Activated T-cell treated with anti-CD3 and anti-CD28 coated beads, Interleukin-2, amount 50 U/mL, for 4 hours (primary cell): ENCODE measurements at regions not wholly inside any gene's neighbourhood (a gene's known extent, or its start where the extent isn't known, plus 50 kb on each side); places are given as distances from the start of the nearest gene placed in this dataset.

Source experiments
- ATAC-seq, 2 donors: fragments of 200-7000 bp; cut with Tn5 transposase; one replicate each; pipeline ENCODE4 v1.10.0; 2021
- DNase-seq: peaks from one replicate; pipeline ENCODE4 v3.0.0-alpha.2; 2020
- H3K27me3 Mint-ChIP-seq: one replicate; pipeline ENCODE4 v1.8.0; 2021; ENCODE audit warnings: low read depth, mixed read lengths
- H3K36me3 Mint-ChIP-seq: one replicate; pipeline ENCODE4 v1.8.0; 2022; ENCODE audit warnings: mixed read lengths; ENCODE audit not compliant: insufficient read depth
- H3K4me1 Mint-ChIP-seq: one replicate; pipeline ENCODE4 v1.8.0; 2021; ENCODE audit warnings: low read depth, mixed read lengths
- H3K4me3 Mint-ChIP-seq: one replicate; pipeline ENCODE4 v1.8.0; 2021; ENCODE audit warnings: mild to moderate bottlenecking, moderate library complexity, mixed read lengths
- H3K9me3 Mint-ChIP-seq: one replicate; pipeline ENCODE4 v1.8.0; 2021; ENCODE audit warnings: mixed read lengths

DNA sequence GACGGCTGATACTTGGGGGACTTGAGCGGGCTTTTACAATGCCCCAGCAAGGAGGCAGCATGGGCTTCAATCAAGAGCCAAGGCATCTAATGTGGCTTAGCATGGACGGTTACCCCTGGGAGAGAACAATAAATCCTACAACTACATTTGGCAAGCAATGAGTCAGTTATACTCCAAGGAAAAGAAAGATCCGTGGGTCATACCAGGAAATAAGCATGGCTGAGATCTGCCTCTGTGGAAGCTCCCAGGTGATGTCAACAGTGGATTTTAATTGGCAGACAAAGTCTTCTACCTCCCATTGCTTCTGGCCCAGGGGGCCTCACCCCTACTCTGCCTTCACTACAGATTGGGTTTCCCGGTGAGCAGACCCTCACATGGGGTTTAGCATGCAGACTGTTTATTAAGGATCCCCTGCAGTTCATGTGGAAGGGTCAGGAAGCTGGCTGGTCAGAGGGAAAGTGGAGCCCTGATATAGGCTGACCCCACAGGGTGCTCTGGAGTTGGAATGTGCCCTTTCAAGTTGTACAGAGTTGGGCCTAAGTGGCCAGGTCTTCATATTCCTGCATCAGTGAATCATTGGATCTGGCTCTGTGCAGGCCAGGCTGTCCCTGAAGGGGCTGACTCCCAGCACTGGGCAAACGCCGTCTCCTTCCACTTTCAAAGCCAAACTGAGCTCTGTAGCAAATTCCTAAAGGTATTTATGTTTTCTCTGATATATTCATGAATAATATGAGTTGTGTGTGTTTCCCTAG lies 91.3 kb upstream of the GGTLC1 start:
- H3K36me3 Mint-ChIP-seq = no peaks in the 10 kb centered on the region

DNA sequence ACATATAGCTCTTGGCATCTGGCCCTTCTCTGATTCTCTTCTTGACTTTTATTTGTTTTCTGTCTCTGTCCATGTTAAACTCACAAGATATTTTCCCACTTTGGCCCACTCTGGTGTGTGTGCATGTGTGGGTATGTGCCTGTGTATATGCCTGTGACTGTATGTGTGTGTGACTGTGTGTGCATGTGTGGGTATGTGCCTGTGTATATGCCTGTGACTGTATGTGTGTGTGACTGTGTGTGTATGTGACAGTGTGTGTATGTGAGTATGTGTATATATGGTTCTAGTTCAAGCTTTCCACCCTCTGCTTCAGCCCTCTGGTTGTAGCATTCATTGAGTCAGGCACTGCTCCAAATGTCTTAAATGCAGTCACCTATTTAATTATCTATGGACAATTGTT lies 88.6 kb upstream of the GGTLC1 start:
- ATAC-seq (no peak), DNase-seq (no peak)
- Mint-ChIP-seq H3K9me3 (no peaks in the 10 kb centered on the region), H3K4me1 (no peaks in the 10 kb centered on the region), H3K27me3 (no peaks in the 10 kb centered on the region), H3K4me3 (no peak overlapping the region), H3K36me3 (no peaks in the 10 kb centered on the region)

More for the DNA sequence above, 91.3 kb upstream of the GGTLC1 start:
- Mint-ChIP-seq H3K4me3 (no peak overlapping the region), H3K9me3 (no peaks in the 10 kb centered on the region), H3K4me1 (no peaks in the 10 kb centered on the region), H3K27me3 (no peaks in the 10 kb centered on the region)
- ATAC-seq = no peak
- DNase-seq = no peak

GRCh38 chr20:24070679-24071078 lies 82.1 kb upstream of the GGTLC1 start:
- H3K36me3 Mint-ChIP-seq = peaks cover 5% of the 10 kb centered on the region
- H3K4me1 Mint-ChIP-seq = peaks cover 11% of the 10 kb centered on the region
- H3K9me3 Mint-ChIP-seq = peaks cover 16% of the 10 kb centered on the region
- DNase-seq (no peak), ATAC-seq (no peak)
- H3K27me3 Mint-ChIP-seq = no peaks in the 10 kb centered on the region
- no peak overlapping the region for H3K4me3 Mint-ChIP-seq

- Mint-ChIP-seq H3K27me3 (no peaks in the 10 kb centered on the region), H3K4me1 (peaks cover 15% of the 10 kb centered on the region), H3K36me3 (peaks cover 3% of the 10 kb centered on the region), H3K4me3 (peak overlapping the region; percentile 58), H3K9me3 (peaks cover 10% of the 10 kb centered on the region)
- ATAC-seq (peak; percentile 43 to 58), DNase-seq (peak; percentile 18)
Measured at GRCh38 chr20:24066076-24066700, 77.6 kb upstream of the GGTLC1 start.

- ATAC-seq (no peak), DNase-seq (no peak)
- no peaks in the 10 kb centered on the region for H3K36me3 Mint-ChIP-seq
- H3K4me3 Mint-ChIP-seq = no peak overlapping the region
- H3K27me3 Mint-ChIP-seq = no peaks in the 10 kb centered on the region
- peaks cover 15% of the 10 kb centered on the region for H3K4me1 Mint-ChIP-seq
- no peaks in the 10 kb centered on the region for H3K9me3 Mint-ChIP-seq
Measured at GRCh38 chr20:24064915-24065314, 76.3 kb upstream of the GGTLC1 start.

GRCh38 chr20:24064092-24064491 lies 75.5 kb upstream of the GGTLC1 start:
- Mint-ChIP-seq H3K4me1 (peaks cover 15% of the 10 kb centered on the region), H3K9me3 (no peaks in the 10 kb centered on the region), H3K27me3 (no peaks in the 10 kb centered on the region), H3K4me3 (no peak overlapping the region), H3K36me3 (no peaks in the 10 kb centered on the region)
- DNase-seq (no peak), ATAC-seq (no peak)

GRCh38 chr20:24063100-24063499 lies 74.5 kb upstream of the GGTLC1 start:
- no peak for ATAC-seq
- H3K4me1 Mint-ChIP-seq = peaks cover 15% of the 10 kb centered on the region

DNA sequence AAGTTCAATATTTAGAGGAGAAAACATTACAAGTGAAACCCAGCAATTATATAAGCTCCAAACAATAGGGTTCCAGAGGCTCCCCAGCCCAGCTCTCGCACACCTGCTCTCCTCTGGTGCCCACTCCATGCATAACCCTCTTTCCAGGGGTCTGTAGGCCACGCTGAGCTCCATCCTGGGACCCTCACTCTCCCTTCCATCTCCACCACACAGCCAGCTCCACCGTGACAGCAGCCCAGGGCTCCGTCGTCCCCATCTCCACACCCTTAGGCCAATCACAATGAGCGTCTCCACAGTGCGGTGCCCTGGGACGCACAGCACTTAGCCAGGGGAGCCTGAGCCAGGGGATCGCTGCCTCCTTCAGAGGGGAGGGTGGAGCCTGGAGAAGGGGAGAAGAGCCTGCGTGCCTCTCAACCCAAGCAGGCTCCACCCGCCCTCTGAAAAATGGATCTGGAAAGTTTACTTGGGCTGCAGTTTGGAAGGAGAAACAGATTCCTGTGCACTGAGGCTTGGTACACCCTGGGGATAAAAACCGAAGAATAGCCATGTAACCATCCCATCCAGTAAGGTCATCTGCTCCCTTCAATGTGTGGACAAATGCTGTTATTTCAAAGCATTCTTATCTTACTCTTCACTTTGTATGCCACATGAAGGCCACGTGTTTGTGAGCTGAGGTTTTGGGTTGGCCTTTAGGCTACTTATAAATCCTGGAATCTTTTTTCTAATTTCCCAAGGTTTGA lies 72.4 kb upstream of the GGTLC1 start:
- H3K9me3 Mint-ChIP-seq = no peaks in the 10 kb centered on the region
- peaks cover 7% of the 10 kb centered on the region for H3K4me1 Mint-ChIP-seq
- no peak for DNase-seq
- no peaks in the 10 kb centered on the region for H3K27me3 Mint-ChIP-seq
- H3K4me3 Mint-ChIP-seq = no peak overlapping the region
- H3K36me3 Mint-ChIP-seq = no peaks in the 10 kb centered on the region
- no peak for ATAC-seq

More at GRCh38 chr20:24063100-24063499, 74.5 kb upstream of the GGTLC1 start:
- no peak for DNase-seq
- no peak overlapping the region for H3K4me3 Mint-ChIP-seq
- no peaks in the 10 kb centered on the region for H3K36me3 Mint-ChIP-seq
- no peaks in the 10 kb centered on the region for H3K9me3 Mint-ChIP-seq
- H3K27me3 Mint-ChIP-seq = no peaks in the 10 kb centered on the region

DNA sequence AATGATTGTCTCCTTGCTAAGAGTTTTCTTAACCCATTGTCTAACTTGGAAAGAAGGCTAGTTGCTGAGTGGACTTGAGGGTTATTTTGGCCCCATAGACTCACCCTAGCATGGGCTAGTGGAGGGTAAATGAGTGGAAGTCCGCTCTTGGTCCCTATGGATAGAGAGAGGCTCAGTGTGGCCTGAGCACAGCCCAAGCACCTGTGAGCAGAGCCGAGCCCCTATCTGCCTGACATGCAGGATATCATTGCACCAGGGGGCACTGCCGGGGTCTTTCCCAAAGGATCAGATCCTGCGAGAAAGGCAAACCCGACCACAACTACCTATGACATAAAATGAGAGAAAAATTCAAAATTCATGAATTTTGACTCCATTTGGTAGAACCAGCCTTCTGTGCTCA lies 70.6 kb upstream of the GGTLC1 start:
- H3K9me3 Mint-ChIP-seq = no peaks in the 10 kb centered on the region
- DNase-seq (no peak), ATAC-seq (no peak)
- H3K27me3 Mint-ChIP-seq = no peaks in the 10 kb centered on the region
- no peaks in the 10 kb centered on the region for H3K4me1 Mint-ChIP-seq
- H3K36me3 Mint-ChIP-seq = no peaks in the 10 kb centered on the region
- H3K4me3 Mint-ChIP-seq = no peak overlapping the region

GRCh38 chr20:24056491-24056890 lies 67.9 kb upstream of the GGTLC1 start:
- Mint-ChIP-seq H3K9me3 (no peaks in the 10 kb centered on the region), H3K27me3 (no peaks in the 10 kb centered on the region), H3K4me1 (peaks cover 5% of the 10 kb centered on the region), H3K36me3 (no peaks in the 10 kb centered on the region), H3K4me3 (no peak overlapping the region)
- DNase-seq (no peak), ATAC-seq (no peak)

GRCh38 chr20:24052599-24053275 lies 64.2 kb upstream of the GGTLC1 start:
- no peak for ATAC-seq
- H3K27me3 Mint-ChIP-seq = no peaks in the 10 kb centered on the region
- H3K36me3 Mint-ChIP-seq = no peaks in the 10 kb centered on the region
- no peak overlapping the region for H3K4me3 Mint-ChIP-seq
- peaks cover 27% of the 10 kb centered on the region for H3K4me1 Mint-ChIP-seq
- no peaks in the 10 kb centered on the region for H3K9me3 Mint-ChIP-seq
- no peak for DNase-seq

- Mint-ChIP-seq H3K4me3 (no peak overlapping the region), H3K4me1 (peaks cover 39% of the 10 kb centered on the region), H3K36me3 (no peaks in the 10 kb centered on the region), H3K27me3 (no peaks in the 10 kb centered on the region), H3K9me3 (no peaks in the 10 kb centered on the region)
- no peak for DNase-seq
- ATAC-seq = no peak
Measured at GRCh38 chr20:24051160-24051559, 62.6 kb upstream of the GGTLC1 start.

DNA sequence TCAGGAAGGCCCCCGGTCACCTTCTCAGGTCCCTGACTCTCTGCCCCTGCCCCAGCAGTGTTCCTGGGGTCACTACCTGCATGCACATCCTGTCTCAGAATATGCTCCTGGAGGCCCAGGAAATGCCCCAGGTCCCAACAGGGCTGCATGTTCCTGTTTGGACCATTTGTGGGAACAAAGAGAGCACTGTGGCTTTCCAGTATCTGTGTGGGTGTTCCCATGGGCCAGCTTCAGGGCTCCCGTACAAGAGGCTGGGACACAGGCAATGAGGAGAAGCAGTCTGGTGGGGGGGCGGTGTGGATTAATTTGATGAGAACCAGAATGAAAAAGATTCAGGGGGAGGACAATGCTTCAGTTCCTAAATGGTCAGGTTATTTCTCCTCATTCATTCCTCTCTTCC lies 61.5 kb upstream of the GGTLC1 start:
- no peak for DNase-seq
- Mint-ChIP-seq H3K9me3 (no peaks in the 10 kb centered on the region), H3K4me3 (no peak overlapping the region), H3K27me3 (no peaks in the 10 kb centered on the region), H3K36me3 (no peaks in the 10 kb centered on the region), H3K4me1 (peaks cover 49% of the 10 kb centered on the region)
- no peak for ATAC-seq

- no peak overlapping the region for H3K4me3 Mint-ChIP-seq
- H3K4me1 Mint-ChIP-seq = peaks cover 55% of the 10 kb centered on the region
- DNase-seq = no peak
- no peaks in the 10 kb centered on the region for H3K27me3 Mint-ChIP-seq
- peak; percentile 30 to 42 for ATAC-seq
- H3K36me3 Mint-ChIP-seq = no peaks in the 10 kb centered on the region
- no peaks in the 10 kb centered on the region for H3K9me3 Mint-ChIP-seq
Measured at GRCh38 chr20:24049081-24049480, 60.5 kb upstream of the GGTLC1 start.
